Neural progenitor cell (in vitro differentiated cells): ENCODE measurements at regions not wholly inside any gene's neighbourhood (a gene's known extent, or its start where the extent isn't known, plus 50 kb on each side); places are given as distances from the start of the nearest gene placed in this dataset.

Experiments
- EZH2 ChIP-seq: fragments of 200-600 bp; sonication (generic); IDR thresholded peaks from 2 replicates; pipeline ENCODE4 v1.6.1; 2017; ENCODE audit warnings: antibody characterized with exemption, mild to moderate bottlenecking, moderate library complexity
- EZH2phosphoT487 ChIP-seq: fragments of 200-600 bp; sonication (generic); IDR thresholded peaks from 2 replicates; pipeline ENCODE4 v1.6.1; 2017; ENCODE audit warnings: antibody characterized with exemption

- TF ChIP-seq EZH2phosphoT487 = no peak
- TF ChIP-seq EZH2 = no peak
Measured at GRCh38 chr16:54734156-54734555, 196.5 kb upstream of the IRX5 start.
